Gastrocnemius medialis (tissue), 4 donors: ENCODE measurements at regions not wholly inside any gene's neighbourhood (a gene's known extent, or its start where the extent isn't known, plus 50 kb on each side); places are given as distances from the start of the nearest gene placed in this dataset.

Experiments
- ATAC-seq, 2 donors: fragments of 150-250 bp; one replicate each; pipeline ENCODE4 v1.9.1; 2016
- DNase-seq, 2 donors: peaks; one replicate each; pipeline ENCODE4 v3.0.0-alpha.2; 2019
- H3K27ac ChIP-seq, 4 donors: fragments of 200-600 bp; sonication (generic); 1 replicate in 1 of 4; 2 replicates in 3 of 4; pipeline ENCODE4 v1.5.1; 2016 to 2018; ENCODE audit warnings: mild to moderate bottlenecking in 2 of 4, moderate library complexity in 1 of 4
- H3K27me3 ChIP-seq, 3 donors: fragments of 200-600 bp; sonication (generic) in 2 of 3; 1 replicate in 1 of 3; 2 replicates in 2 of 3; pipeline versions ENCODE4 v1.5.1 to v1.6.0; 2016 to 2019; ENCODE audit warnings: mild to moderate bottlenecking in 1 of 3, moderate library complexity in 1 of 3
- H3K36me3 ChIP-seq, 2 donors: fragments of 200-600 bp; sonication (generic) in 1 of 2; one replicate each; pipeline ENCODE4 v1.5.1; 2017 to 2018
- H3K4me1 ChIP-seq, 2 donors: fragments of 200-600 bp; sonication (generic) in 1 of 2; one replicate each; pipeline ENCODE4 v1.5.1; 2016 to 2017; ENCODE audit warnings: mild to moderate bottlenecking in 2 of 2
- H3K4me3 ChIP-seq, 4 donors: fragments of 200-600 bp; sonication (generic) in 3 of 4; 1 replicate in 1 of 4; 2 replicates in 3 of 4; pipeline ENCODE4 v1.5.1; 2016 to 2019; ENCODE audit warnings: mild to moderate bottlenecking in 2 of 4
- H3K9me3 ChIP-seq, 3 donors: fragments of 200-600 bp; sonication (generic) in 2 of 3; 1 replicate in 1 of 3; 2 replicates in 2 of 3; pipeline ENCODE4 v1.5.1; 2016 to 2019
- CTCF ChIP-seq, 5 experiments: fragments of 450-650 bp in 3 of 5; fragments of 200-600 bp in 2 of 5; sonication (generic) in 2 of 5; IDR thresholded peaks in 4 of 5; conservative IDR thresholded peaks in 1 of 5; 1 replicate in 4 of 5; 2 replicates in 1 of 5; pipeline ENCODE4 v1.5.1; 2016 to 2019; ENCODE audit warnings: antibody characterized with exemption in 5 of 5, mild to moderate bottlenecking in 3 of 5, moderate library complexity in 3 of 5
- POLR2A ChIP-seq, 2 donors: fragments of 450-650 bp; IDR thresholded peaks; one replicate each; pipeline ENCODE4 v1.6.1; 2017; ENCODE audit warnings: antibody characterized with exemption in 2 of 2, mild to moderate bottlenecking in 2 of 2, moderate library complexity in 2 of 2
- in situ Hi-C, 4 donors: fragments of 200-750 bp; cut with MboI; loops; one replicate each; pipeline versions ENCODE4 v1.15.0 to v1.8.0; 2017; ENCODE audit warnings: low sequenced_read_pairs in 4 of 4
- intact Hi-C: fragments of 100-400 bp; cut with DNase I; formaldehyde crosslinking; loops from one replicate; pipeline ENCODE4 v1.15.1; 2023; ENCODE audit warnings: low total_unique reads

GRCh38 chr20:48057251-48057650, 272.0 kb upstream of the SULF2 start:
- ATAC-seq = no peak
- no peaks in the 10 kb centered on the region for H3K36me3 ChIP-seq
- intact Hi-C loops (no loop called here), in situ Hi-C loops (no loop called here)
- H3K4me3 ChIP-seq = no peak overlapping the region
- H3K27ac ChIP-seq = no peak overlapping the region
- TF ChIP-seq CTCF (IDR thresholded peaks at IDR 0.05 in 4 of 5, conservative IDR thresholded peaks at IDR 0.05 in 1 of 5) = no peak
- H3K9me3 ChIP-seq = no peaks in the 10 kb centered on the region
- no peaks in the 10 kb centered on the region for H3K27me3 ChIP-seq
- H3K4me1 ChIP-seq = no peaks in the 10 kb centered on the region
- no peak for DNase-seq

- Histone ChIP-seq H3K27ac (no peak overlapping the region), H3K4me3 (no peak overlapping the region), H3K9me3 (no peaks in the 10 kb centered on the region), H3K36me3 (no peaks in the 10 kb centered on the region), H3K27me3 (no peaks in the 10 kb centered on the region), H3K4me1 (no peaks in the 10 kb centered on the region)
- DNase-seq = no peak
- in situ Hi-C loops = no loop called here
- no peak for ATAC-seq
- intact Hi-C loops = no loop called here
- TF ChIP-seq POLR2A (IDR thresholded peaks at IDR 0.05) = no peak
- no peak for TF ChIP-seq CTCF (IDR thresholded peaks at IDR 0.05 in 4 of 5, conservative IDR thresholded peaks at IDR 0.05 in 1 of 5)
Measured at GRCh38 chr20:48056218-48056617, 270.9 kb upstream of the SULF2 start.

- no peak overlapping the region for H3K4me3 ChIP-seq
- TF ChIP-seq POLR2A (IDR thresholded peaks at IDR 0.05) (no peak), CTCF (IDR thresholded peaks at IDR 0.05 in 4 of 5, conservative IDR thresholded peaks at IDR 0.05 in 1 of 5) (no peak)
- DNase-seq = no peak
- no peak overlapping the region for H3K27ac ChIP-seq
- in situ Hi-C loops = no loop called here
- no peaks in the 10 kb centered on the region for H3K4me1 ChIP-seq
- intact Hi-C loops = no loop called here
- ATAC-seq = no peak
- H3K36me3 ChIP-seq = no peaks in the 10 kb centered on the region
- H3K27me3 ChIP-seq = no peaks in the 10 kb centered on the region
- H3K9me3 ChIP-seq = no peaks in the 10 kb centered on the region
Measured at GRCh38 chr20:48054051-48054450, 268.8 kb upstream of the SULF2 start.

GRCh38 chr20:48052475-48052835, 267.2 kb upstream of the SULF2 start:
- Histone ChIP-seq H3K36me3 (no peaks in the 10 kb centered on the region), H3K27me3 (no peaks in the 10 kb centered on the region), H3K4me3 (no peak overlapping the region), H3K4me1 (no peaks in the 10 kb centered on the region), H3K9me3 (no peaks in the 10 kb centered on the region), H3K27ac (no peak overlapping the region)
- in situ Hi-C loops (no loop called here), intact Hi-C loops (no loop called here)
- ATAC-seq (no peak), DNase-seq (no peak)
- TF ChIP-seq POLR2A (IDR thresholded peaks at IDR 0.05) = no peak
- TF ChIP-seq CTCF (IDR thresholded peaks at IDR 0.05 in 4 of 5, conservative IDR thresholded peaks at IDR 0.05 in 1 of 5) = no peak

- in situ Hi-C loops (no loop called here), intact Hi-C loops (no loop called here)
- no peak for ATAC-seq
Measured at GRCh38 chr20:48051794-48052474, 266.7 kb upstream of the SULF2 start.

More at GRCh38 chr20:48051794-48052474, 266.7 kb upstream of the SULF2 start:
- Histone ChIP-seq H3K36me3 (no peaks in the 10 kb centered on the region), H3K9me3 (no peaks in the 10 kb centered on the region), H3K4me1 (no peaks in the 10 kb centered on the region), H3K4me3 (no peak overlapping the region), H3K27me3 (no peaks in the 10 kb centered on the region), H3K27ac (no peak overlapping the region)
- TF ChIP-seq POLR2A (IDR thresholded peaks at IDR 0.05) (no peak), CTCF (IDR thresholded peaks at IDR 0.05 in 4 of 5, conservative IDR thresholded peaks at IDR 0.05 in 1 of 5) (no peak)
- no peak for DNase-seq
